Amniotic epithelial cell (primary cell): ENCODE measurements at regions not wholly inside any gene's neighbourhood (a gene's known extent, or its start where the extent isn't known, plus 50 kb on each side); places are given as distances from the start of the nearest gene placed in this dataset.
"Not testable (repeated sequence)": the region's sequence is repeated elsewhere in the genome, so short reads cannot be mapped to it uniquely, and the experiment has no call there.

Source experiments
- DNase-seq: peaks from one replicate; pipeline ENCODE4 v3.0.0-alpha.2; 2010; ENCODE audit warnings: low read depth

DNA sequence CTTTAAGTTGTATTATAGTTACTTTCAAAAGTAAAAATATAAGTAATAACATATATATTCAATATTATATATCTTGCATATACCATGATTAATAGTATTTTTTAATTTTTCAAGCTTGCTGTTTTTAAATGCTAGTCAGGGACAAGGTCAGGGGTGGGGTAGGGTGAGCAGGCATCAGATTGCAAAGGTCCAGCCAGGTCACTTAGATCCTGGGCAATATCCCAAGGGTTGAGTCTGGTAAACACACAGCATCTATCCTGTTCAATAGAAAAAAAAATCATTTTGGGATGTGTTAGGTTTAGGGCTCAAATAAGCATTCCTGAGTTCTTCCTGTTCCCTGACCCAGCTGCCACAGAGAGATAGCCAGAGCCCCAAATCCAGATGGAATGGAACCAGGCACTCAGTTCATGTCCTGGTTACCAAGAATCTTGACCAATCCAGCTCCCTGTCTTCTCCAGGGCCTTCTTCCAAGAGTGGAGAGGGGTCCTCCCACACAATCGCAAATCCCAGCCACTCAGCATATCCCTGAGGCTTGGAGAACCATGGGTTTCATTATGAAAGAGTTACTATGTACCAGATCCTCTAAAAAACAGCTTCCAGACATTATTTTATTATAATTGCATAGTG, 134.9 kb upstream of the TOP1 start:
- no peak for DNase-seq

DNA sequence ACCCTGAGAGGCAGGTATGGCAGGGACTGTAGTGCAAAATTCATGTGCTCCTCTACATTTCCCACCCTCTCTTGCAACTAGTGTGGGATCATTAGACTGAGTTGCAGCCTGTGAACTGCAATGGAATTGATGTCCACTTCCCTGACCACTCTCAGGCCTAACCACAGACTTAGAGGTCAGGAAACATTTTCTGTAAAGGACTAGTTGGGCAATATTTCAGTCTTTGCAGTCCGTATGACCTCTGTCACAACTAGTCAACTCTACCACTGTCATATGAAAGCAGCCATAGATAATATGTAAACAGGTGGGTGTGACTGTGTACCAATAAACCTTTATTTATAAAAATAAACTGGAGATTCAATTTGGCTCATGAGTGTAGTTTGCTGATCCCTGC, 134.4 kb upstream of the TOP1 start:
- DNase-seq = no peak

DNA sequence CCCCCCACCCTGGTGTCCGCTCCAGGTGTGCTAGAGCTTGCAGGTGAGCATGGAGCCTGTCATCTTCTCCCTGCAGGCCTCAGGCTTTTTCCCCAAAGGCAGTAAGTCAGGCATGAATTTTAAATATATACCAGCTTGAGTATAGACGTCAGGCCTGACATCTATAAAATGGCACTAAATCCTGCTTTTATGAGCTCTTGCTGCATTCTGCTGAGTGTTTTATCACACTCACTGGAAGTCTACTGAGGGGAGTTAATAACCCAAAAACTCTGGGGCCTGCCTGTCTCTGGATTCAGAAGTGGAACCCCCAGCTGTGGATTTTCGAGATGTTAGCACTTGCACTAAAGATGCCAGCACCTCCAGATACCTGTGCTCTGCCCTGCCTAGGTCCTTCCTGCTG, 133.4 kb upstream of the TOP1 start:
- no peak for DNase-seq

DNA sequence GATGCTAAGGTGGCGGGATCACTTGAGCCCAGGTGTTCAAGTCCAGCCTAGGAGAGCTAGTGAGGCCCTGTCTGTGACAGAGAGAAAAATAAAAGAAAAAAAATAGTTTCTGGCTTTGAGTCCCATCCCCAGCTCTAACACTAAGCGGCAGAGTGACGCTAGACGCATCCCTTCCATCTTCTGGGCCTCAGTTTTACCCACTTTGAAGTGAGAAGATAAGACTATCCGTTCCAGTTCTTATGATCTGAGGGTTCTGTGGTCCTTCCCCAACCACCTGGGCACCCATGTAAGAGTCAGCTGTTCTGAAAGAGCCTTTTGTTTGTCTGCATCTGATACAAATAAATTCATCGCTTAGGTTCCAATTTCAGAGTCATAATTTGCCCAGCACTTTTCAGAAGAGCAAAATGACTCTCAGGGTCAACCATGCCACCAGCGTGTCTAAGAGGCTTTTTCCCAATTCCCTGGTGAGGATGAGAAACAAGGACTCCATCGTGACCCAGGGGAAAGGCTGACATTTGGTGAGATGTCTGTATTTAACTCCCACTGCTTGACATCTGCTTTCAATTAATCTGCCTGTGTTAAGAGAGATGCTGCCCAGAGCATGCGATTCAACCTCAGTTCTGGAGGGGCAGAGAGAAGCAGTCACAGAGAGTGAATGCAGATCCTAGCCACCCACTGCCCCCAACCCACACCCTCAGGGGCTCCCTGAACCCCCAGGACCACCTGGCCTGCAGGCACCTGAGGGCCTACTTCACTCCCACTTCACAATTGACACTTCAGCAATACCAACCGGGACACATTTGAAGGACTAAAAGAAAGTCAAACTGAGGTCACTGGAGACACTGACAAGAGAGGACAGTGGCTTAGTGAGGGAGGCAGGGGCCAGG, 131.6 kb upstream of the TOP1 start:
- DNase-seq = no peak

DNA sequence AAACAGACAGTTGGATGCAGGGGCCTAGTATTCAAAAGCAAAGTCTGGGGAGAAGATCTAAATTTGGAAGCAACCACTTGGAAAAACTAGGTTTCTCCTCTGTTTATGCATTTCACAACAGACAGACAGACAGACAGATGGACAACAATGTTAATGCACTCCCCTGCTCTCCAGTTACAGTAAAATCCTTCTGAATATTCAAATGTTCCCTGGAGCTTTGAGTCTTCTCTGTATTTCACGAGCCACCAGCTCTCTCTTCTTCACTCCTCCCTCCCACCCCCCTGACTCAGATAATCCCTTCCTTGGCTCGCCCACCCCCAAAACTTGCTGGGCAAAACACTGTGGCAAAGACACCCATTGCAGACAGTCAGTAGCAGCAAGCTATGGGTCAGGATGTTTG, 129.3 kb upstream of the TOP1 start:
- no peak for DNase-seq

DNA sequence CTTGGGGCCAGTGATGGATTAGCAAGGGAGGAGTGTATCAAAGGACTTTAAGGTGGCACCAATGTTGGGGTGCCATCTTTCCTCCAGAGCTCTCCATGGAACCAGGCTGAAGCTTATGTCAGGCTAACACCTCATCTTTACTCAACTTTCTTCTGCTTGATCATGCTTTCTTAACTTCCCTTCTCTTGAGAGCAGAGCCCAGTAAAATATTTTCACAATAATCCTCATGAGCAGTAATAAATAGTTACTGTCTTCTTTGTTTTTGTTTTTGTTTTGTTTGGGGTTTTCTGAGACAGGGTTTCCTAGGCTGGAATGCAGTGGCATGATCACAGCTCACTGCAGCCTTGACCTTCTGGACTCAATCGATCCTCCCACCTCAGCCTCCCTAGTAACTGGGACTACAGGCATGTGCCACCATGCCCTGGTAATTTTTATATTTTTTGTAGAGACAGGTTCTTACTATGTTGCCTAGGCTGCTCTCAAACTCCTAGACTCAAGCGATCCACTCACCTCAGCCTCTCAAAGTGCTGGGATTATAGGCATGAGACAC, 127.9 kb upstream of the TOP1 start:
- DNase-seq = no peak

DNA sequence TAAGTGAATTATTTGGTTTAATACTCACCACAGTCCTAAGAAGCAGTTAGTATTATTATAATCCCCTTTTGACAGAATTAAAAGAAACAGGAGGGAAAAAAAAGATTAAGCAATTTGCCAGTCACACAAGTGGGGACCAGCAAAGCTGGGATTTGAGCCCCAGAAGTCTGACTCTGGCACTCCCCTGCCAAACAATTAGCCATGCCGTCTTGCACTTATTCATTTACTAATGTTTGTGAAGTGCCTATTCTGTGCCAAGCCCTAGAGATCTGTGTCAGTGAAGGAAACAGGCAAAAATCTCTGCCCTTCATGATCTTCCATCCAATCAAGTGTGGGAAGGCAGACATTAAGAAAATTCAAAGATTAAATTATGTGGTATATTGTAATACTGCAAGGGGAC, 126.0 kb upstream of the TOP1 start:
- DNase-seq = no peak

DNA sequence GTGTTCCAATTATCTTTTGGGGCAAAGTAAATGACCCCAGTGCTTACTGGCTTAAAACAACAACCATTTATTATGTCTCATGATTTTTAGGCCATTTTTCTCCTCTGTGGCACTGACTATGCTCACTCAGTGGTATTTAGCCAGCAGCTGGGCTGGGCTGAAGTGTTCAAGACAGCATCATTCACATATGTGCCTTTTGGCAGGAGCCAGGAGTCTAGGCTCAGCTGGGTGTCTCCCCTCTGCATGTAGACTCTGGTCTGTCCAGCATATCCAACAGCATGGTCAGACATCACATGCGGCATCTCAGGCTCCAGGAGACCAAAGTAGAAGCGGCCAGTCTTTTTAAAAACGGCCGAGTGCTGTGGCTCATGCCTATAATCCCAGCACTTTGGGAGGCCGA, 120.3 kb upstream of the TOP1 start:
- no peak for DNase-seq

DNA sequence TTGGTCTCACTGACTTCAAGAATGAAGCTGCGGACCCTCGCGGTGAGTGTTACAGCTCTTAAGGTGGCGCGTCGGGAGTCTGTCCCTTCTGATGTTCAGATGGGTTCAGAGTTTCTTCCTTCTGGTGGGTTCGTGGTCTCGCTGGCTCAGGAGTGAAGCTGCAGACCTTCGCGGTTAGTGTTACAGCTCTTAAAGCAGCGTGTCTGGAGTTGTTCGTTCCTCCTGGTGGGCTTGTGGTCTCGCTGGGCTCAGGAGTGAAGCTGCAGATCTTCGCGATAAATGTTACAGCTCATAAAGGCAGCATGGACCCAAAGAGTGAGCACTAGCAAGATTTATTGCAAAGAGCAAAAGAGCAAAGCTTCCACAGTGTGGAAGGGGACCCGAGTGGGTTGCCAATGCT, 119.1 kb upstream of the TOP1 start:
- DNase-seq = not testable (repeated sequence)

DNA sequence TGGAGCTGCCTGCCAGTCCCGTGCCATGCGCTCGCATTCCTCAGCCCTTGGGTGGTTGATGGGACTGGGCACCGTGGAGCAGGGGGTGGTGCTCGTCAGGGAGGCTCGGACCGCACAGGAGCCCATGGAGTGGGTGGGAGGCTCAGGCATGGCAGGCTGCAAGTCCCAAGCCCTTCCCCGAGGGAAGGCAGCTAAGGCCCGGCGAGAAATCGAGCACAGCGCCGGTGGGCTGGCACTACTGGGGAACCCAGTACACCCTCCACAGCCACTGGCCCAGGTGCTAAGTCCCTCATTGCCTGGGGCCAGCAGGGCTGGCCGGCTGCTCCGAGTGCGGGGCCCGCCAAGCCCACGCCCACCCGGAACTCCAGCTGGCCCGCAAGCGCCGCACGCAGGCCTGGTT, 118.2 kb upstream of the TOP1 start:
- DNase-seq = not testable (repeated sequence)

DNA sequence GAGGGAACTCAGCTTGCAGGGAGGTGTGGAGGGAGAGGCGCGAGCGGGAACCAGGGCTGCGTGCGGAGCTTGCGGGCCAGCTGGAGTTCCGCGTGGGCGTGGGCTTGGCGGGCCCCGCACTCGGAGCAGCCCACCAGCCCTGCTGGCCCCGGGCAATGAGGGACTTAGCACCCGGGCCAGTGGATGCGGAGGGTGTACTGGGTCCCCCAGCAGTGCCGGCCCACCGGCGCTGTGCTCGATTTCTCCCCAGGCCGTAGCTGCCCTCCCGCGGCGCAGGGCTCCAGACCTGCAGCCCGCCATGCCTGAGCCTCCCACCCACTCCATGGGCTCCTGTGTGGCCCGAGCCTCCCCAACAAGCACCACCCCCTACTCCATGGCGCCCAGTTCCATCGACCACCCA, 117.5 kb upstream of the TOP1 start:
- DNase-seq = not testable (repeated sequence)

DNA sequence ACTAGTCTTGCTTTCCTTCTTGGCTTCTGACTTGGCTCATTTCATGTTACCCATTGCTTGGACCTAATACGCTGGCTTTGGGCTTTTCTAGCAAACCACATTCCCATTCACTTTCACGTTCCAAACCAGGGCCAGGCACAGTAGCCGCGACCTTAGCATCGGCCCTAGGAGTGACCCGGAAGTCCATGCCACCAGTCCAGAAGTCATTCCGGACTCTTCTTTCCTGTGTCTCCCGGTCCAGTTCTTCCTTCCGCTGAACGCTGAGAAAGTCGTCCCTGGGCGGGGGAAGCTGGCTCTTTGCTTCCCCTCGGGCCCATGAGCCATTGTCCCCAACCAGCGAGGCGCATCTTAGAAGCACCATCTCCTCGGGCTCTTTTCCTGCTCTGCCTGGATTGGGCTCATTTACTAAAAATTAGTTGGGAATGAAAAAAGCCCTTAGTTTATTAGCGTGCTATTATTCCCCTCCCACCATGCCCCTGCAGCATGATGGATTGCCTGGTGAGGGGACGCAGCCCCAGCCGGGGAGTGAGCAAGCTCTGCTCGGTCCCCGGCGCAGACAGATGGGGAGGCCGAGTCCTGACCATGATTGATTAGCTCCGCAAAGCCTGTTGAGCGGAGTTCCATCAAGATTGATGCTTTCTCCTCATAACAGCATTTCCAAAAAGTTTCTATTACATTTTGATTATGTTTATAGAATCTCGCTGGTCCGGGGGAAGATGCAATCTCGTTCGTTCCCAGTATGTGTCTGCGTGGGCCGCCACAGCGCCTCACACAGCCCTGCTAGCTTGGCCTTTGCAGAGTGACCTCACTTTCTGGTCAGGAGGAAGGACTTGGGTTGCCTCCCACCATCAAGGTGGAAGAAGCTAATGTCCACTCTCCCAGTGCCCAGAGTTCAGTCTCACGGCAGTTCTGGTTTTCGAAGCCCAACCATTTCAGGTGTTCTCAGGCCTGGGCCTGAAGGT, 115.1 kb upstream of the TOP1 start:
- DNase-seq = no peak

DNA sequence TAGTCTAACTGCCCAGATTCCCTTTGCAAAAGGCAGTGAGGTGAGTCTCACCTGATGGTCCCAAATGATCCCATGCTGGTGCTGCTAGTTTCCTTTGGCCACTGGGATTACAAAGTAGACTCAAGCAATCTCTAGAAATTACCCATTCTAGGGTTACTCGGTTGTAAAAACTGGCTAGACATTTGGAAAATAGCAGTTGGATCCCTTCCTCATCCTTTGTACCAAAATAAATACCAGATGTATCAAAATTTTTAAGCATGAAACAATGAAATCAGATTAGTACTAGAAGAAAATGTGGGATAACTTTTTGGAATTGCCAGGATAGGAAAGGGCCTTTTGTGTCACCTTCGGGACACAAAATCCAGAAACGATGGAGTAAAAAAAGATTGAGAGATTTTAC, 112.9 kb upstream of the TOP1 start:
- DNase-seq = no peak

DNA sequence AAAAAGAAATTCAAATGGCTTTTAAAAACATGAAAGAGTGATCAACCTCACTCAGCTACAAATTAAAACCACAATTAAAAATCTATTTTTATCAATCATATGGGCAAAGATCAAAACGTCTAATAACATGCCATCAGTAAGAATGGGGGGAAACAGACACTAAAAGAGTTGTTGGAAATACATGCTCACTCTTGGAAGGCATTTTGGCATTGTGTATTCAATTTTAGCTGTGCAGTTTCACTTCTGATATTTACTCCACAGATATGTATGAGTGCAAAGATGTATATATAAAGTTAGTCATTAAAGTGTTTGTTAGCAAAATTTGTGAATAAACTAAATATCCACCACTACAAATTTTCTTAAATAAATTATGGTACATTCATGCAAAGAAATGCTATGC, 112.3 kb upstream of the TOP1 start:
- no peak for DNase-seq

DNA sequence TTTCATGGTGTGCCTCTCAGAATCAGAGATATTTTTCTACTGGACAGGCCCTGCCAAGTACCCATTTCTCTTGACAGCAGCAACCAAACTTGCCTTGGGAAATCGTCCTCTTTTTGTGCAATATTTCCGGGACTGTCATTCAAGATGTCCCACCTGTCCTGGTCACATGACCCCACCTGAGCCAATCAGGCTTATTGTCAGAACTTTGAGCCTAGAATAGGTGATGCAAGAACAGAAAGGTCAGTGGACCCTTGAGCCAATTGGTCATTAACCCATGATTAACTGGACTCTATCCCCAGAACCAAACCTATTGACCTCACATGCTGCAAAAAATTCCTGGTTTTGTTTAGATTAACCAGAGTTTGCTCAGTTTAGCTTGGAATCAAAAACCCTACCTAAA, 108.3 kb upstream of the TOP1 start:
- DNase-seq = no peak

DNA sequence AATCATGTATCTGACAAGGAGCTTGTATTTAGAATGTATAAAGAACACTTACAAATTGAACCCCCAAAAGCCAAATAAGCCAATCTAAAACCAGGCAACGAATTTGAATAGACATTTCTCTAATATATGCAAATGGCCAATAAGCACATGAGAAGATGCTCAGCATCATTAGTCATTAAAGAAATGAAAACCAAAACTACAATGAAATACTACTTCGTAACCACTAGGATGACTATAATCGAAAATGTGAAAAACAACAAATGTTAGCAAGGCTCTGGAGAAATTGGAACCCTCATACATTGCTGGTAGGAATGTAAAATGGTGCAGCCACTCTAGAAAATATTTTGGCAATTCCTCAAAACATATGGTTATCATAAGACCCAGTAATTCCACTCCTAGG, 105.8 kb upstream of the TOP1 start:
- DNase-seq = no peak

DNA sequence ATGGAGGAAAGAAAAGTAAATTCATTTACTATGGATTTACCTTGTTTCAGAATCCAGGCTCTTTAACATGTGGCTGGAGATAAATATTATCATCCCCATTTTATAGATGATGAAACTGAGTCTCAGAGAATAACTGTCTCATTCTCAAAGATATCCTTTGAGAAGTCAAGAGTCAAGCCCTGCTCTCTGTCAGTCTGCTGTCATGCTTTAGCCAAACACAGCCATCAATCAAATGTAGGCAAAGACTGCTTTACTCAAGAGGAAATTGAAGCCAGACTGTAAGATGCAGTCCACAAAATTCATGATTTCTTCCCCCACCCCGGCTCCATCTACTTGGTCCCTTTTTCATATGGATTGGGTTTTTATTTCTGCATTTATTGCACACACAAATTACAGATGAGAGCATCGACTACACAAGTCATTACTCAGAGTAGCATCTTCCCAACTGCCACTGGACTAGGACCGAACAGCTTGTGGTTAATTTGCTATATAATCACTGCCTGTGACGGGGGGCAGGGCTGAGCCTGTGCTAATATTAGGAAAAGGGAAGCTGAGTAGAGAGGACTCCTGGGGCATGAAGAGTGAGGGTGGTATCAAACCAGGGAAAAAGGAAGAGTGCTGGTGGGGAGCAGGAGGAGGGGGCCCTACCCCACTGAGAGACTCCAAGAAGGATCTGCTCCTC, 102.7 kb upstream of the TOP1 start:
- DNase-seq = no peak

DNA sequence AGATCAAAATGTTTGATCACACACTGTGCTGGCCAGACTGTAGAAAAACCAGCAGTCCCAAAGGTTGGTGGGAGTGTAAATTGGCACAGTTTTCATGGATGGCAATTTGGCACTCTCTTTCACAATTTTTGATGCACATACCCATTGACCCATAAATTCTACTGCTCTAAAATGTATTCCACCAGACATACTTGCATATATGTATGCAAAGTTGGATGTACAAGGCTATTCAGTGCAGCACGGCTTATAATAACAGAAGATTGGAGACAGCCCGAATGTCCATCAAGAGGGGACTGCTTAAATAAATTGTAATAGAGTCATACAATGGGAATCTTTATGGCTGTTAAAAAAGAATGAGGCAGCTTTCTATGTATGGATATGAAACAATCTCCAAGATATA, 101.7 kb upstream of the TOP1 start:
- no peak for DNase-seq

DNA sequence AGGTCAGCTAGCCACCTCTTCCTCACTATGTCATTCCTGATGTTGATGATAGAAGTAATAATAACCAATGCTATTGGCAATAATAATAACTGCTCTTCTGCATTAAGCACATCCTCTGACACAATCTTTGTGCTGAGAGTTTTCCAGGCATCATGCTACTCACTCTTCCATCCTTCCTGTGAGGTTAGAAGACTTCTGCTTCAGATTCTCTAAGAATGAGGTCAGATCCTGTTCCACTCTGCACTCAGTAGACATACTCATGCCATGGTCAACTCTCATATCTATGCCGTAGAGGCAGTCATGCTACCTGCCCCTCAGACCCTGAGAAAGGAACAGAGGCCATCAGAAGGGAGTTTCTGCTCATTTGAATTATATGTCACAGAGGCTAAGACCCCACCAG, 98.1 kb upstream of the TOP1 start:
- peak; percentile 19 for DNase-seq

DNA sequence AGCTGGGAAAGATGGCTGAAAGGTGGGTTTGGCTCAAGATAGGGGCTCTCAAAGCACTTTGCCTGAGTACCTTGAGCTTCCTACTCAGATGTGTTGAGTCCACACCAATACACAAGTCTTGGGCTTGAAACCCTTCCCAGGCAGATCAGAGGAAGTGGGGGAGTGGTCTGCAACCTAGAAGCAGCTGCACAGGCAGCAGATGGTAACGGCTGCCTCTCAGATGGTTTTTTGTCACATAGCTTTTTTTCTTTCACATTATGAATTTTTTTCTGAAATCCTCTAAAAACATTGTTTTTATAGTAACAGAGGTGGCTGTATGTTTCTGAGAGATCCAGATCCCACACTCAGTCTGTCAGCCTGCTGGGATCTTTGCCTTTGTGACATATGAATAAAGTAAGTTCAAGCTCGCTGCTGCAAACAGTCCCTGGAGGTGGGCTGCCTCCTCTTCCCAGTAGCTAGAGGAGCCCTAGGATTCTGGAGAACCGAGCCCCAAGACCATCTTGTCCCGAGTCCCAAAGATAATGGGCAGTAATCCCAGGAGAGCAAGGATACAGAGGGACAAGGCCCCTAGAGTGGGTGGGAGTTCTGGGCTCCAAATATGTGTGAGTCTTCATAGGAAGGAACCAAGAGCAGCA, 97.1 kb upstream of the TOP1 start:
- no peak for DNase-seq

DNA sequence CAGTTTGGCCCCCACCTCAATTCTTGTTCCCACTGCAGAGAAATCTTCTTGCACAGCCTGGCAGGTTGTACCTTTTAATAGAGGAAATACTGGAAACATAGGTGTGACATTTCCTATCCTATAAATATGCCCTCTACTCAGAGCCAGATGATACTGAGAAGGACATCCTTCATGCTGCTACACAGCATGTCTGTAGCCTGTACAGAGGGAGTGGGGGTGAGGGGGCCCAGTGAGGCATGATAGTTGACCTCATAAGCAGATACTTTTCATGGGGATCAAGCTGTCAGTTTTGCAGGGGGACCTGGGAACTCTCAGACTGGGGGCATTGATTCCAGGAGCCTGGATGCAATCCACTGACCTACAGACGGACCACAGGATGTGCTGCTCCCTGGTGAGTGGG, 96.2 kb upstream of the TOP1 start:
- no peak for DNase-seq
